Iris pigment epithelial cell (primary cell): ENCODE measurements at regions not wholly inside any gene's neighbourhood (a gene's known extent, or its start where the extent isn't known, plus 50 kb on each side); places are given as distances from the start of the nearest gene placed in this dataset.

Source experiments
- DNase-seq: peaks from one replicate; pipeline ENCODE4 v3.0.0-alpha.2; 2011; ENCODE audit warnings: low read depth

DNA sequence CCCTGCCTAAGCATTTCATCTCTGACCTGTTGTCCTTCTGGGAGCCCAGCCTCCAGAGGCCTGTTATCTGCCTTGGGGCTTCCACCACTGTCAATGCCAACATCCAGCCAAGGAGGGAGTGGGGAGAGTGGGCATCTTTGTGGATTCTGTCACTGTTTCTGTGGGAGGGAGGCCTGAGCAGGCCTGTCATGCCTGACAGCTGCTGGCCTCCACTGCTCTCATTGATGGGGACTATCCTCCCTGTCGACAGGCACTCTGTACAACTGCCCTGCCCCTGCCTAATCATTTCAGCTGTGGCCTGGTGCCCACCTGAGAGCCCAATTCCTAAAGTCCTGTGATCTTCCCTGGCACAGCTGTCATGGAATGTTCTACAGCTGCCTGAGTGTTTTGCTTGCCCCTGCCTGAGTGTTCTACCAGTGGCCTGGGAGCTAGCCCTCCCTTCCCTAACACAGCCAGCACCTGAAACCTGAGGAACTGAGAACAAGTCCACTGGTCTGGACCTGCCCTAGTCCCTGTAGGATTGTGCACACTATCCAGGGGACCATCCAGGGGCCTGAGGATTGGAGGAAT is 145.3 kb downstream of the FAM83B start:
- no peak for DNase-seq

DNA sequence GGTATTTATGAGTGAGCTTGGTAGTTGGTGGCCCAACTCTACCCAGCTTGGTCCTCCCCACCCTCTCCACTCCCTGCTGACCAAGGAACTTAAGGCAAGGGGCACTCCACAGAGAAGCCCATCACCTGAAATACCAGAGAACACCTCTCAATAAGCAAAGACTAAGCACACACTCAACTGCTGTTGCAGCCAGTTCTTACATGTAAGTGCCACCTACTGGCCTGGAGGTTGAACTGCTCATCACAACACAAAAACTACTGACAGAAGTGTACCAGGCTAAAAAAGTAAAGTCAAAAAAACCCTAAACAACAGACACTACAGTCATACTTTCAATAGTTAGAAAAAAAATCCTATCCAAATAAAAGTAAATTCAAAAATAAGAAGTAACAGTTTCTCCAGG is 146.2 kb downstream of the FAM83B start:
- DNase-seq: peak; percentile 29

DNA sequence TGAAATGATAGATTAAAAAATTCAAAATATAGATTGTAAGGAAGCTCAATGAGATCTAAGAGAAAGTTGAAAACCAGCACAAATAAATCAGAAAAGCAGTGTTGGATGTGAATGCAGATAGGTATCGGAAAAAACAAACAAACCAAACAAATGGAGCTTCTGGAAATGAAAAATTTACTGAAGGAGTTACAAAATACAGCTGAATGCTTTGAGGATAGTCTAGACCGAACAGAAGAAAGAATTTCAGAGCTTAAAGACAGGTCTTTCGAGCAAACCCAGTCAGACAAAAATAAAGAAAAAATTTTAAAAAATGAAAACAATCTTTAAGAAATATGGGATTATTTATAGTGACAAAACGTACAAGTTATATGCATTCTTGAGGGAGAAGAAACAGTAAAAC is 146.7 kb downstream of the FAM83B start:
- DNase-seq: no peak

DNA sequence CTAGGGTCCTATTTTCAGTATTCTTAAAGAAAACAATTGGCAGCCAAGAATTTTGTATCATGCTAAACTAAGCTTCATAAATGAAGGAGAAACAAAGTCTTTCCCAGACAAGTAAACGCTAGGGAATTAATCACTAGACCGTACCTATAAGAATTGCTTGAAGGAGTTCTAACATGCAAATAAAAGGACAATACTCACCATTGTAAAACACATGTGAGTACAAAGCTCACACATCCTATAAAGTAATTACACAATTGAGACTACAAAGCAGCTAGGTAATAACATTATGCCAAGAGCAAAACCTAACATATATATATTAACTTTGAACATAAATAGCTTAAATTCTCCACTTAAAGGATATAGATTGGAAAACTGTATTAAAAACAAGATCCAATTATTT is 147.4 kb downstream of the FAM83B start:
- DNase-seq: no peak

DNA sequence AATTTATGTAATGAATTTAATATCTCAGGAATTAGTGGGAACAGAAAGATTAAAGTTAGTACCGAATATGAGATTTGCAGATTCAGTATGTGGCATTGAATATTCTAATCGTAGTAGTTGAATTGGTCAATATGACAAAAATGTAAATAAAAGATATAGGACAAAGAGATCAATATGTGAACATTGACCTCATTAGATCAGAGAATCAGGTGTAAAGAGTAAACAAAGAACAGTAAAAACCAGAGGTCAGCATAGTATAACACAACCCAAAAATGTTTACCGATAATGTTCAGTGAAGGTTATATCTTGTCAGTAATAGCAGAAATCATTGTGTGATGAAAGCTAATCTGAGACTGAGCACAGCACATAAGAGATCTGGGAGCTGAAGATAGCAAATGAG is 152.0 kb downstream of the FAM83B start:
- DNase-seq: no peak

DNA sequence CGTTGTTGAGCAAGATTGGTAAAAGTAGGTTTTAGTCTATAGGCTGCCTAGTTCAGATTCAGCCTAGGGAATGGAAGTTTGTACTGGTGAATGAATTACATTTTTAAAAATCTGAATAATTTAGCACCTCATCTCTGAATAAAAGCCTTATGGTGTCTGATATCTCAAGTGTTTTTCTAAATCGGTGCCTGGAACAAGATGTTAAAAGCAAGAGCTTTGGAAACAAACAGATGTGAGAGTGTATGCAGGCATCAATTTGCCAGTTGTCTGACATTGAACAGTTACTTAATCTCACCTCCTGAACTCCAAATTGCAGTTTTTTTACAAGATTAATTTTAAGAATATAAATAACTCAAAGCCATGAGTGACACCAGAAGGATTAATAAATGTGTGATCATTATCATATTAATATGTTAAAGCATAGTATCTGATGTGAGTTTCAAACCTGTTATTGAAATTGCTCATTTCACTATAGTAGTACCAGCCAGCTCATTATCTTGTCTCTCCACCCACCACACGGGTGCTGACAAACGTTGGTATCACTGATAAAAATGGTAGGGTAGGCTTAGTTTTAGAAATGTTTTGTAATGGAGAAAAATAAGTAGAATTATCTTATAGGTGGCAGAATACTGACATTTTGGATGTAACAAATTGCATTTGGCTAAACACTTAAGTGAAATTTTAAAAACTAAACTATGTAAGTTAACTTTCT is 157.3 kb downstream of the FAM83B start:
- DNase-seq: no peak

DNA sequence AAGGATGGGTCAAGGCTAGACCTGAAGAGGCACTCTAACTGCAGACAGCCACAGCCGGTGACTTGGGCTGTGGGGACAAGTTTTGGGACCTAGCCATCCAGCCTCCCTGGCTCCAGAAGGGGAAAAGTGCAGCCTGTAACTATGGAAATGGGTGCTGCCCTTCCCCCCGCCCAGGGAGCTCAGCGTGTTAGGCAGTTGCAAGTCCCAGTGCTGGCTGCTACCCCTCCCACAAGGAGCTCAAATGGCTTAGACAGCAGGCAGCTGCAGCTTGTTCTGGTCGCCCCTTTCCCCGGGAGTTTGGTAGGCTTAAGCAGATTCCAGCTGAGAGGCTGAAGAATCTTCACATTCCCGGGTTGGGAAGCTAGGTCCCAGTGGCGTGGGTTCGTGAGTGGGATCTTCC is 162.6 kb downstream of the FAM83B start:
- DNase-seq: no peak

DNA sequence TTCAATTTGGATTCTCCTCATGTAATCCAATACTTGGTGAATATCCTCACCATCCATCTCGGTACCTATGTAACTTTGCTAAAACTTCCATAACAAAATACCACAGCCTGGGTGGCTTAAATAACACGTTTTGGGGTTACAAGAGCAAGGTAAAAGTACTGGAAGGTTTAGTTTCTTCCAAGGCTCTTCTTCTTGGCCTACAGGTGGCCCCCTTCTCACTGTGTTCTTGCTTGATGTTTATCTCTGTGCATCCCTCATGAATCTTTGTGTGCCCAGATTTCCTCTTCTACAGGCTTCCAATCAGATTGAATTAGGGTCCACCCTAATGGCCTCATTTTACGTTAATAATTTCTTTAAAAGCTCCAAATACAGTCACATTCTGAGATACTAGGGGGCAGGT is 163.3 kb upstream of the HCRTR2 start:
- DNase-seq: no peak

DNA sequence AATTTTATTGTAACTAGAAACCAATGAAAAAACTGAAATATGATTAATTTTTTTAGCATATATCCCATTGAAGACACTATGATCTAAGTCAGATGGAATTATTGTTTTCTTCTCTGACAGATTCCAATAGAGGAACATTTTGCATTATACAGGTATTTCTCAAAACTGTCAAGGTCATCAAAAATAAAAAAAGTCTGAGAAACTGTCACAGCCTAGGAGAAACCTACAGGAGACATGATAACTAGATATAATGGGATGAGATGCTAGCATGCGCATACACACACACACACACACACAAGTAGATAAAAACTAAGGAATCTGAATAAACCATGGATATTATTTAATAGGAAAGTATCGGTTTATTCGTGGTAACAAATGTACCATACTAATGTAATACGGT is 161.9 kb upstream of the HCRTR2 start:
- DNase-seq: no peak

DNA sequence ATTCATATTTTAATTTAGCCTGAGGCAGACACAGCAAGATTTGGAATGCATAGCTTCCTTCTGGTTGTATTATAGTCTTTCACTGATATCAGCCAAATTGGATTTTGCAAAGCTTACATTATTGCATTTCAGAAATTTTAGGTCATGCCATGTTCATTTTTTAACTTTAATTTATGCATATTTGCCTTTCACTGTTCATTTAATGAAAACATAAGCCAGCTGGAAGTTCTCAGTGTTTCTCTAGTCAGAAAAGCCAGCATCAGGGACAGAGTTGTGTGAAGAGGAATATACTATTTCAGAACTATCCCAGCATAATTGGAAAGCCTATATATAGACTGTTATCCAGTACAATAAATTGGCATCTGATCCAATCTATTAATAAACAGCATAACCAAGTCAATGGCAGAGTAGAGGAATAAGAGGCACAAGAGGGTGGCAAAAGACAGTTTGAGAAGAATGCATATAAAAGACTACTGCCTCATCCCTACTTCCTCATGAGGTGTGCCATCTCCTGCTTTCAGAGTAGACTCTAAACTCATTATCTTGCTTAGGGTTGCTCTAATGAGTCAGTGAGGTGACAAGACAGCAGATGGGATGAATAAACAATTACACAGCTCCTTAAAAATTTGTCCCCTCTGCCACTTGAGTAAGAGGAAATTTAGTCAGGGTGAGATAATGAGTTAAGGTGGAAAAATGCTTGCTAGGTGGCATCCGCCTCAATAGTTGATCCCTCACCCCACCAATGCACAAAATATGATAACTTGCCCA is 159.8 kb upstream of the HCRTR2 start:
- no peak for DNase-seq

DNA sequence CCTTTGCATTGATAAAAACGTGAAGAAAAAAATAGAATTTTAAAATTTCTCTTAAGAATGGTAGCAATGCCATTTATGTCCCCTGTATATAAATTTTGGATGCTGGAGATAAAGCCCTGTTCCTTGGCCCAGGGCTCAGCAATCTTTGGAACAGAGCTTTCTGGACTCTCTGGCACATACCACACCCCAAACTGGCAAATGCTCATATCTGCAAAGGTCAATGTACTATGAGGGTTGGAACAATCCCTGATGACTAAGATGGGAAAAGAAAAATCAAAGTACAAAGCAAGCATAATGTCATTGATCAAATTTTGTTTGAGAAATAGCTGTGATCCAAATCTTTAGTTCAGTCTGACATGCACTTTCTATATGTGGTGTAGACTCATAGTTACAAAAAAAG is 158.1 kb upstream of the HCRTR2 start:
- DNase-seq: no peak

DNA sequence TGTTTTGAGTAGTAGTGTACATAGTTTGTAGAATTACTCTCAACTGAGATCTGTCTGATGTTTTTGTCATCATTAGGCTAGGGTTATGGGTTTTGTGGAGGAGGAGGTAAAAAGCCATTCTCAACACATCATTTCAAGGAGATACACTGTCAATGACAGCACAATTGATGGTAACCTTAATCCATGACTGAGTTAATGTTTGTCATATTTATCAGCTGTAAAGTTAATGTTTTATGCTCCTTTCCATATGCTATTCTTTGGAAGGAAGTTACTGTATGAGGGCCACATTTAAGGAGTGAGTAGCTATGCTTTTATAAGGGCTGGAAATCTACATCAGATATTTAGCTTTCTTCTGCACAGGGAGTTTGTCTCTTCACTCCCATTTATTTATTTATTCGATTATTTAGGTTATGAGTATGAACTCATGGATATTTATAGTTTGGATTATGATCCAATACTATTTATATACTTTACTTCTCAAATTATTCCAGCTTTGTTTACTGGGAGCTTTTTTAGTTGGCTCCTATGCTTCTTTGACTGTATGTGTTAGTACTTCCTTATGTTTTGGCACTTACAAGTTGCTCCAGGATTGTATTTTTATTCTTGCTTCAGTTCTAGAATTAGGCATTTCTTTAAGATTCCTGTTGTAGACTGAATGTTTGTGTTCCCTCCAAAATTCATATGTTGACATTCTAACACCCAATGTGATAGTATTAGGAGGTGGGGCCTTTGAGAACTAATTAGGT is 156.6 kb upstream of the HCRTR2 start:
- DNase-seq: no peak

DNA sequence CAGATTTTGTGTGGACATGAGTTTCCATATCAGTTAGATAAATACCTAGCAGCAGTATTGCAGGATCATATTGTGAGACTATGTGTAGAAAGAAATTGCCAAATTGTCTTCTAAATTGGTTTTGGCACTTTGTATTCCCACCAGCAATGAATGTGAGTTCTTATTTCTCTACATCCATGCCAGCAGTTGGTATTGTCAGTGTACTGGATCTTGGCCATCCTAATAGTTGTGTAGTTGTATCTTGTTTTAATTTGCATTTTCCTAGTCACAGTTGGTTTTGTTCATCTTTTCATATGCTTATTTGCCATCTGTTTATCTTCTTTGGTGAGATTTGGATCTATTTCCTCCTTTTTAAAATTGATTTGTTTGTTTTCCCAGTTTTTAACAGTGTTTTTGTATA is 154.7 kb upstream of the HCRTR2 start:
- no peak for DNase-seq

DNA sequence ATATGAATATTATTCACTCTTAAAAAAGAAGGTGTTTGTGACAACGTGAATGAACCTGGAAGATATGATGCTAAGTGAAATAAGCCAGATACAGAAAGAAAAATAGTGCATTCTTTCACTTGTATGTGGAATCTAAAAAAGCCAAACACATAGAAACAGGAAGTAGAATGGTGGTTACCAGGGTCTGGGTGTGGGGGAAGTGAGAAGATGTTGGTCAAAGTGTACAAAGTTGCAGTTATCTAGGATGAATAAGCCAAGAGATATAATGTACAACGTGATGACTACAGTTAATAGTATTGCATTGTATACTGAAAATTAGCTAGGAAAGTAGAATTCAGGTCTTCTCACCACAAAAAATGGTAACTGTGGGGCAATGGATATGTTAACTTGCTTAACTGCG is 151.1 kb upstream of the HCRTR2 start:
- DNase-seq: no peak

DNA sequence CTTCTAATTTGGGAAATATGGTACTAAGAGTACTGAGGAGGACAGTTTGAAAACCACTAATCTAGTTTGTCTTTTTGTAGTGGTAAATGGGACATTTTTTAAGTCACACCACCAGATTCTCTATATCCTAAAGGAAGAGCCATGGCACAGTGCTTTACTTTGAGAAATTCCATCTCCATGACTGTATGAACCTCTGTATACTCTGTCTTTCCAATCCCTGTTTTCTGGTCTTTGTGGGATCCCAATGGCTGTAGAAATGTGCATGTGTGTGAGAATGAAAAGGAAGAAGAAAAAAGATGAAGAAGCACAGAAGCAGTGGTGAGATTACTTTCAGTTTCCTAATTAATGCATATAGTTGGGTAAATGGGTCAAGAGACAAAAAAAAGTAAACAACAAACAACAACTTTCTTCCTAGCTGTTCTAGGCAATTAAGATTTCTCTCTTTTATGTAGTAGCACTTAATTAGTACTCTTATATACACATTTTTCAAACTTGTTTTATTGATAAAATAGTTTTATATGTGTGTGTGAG is 141.2 kb upstream of the HCRTR2 start:
- DNase-seq: no peak

DNA sequence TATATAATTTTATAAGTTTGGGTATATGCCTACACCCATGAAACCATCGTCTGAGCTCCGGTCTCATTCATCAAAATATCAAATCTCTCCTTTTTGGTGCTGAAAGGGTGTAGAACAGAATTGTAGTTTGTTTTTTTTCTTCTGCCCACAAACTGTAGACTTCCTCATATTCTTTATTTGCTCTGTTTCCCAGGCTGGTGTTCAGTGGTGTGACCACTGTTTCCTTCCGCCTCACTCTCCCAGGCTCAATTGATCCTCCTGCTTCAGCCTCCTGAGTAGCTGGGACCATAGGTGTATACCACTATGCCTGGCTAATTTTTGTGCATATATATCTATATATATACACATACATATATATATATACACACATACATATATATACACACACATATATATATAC is 139.6 kb upstream of the HCRTR2 start:
- DNase-seq: no peak

DNA sequence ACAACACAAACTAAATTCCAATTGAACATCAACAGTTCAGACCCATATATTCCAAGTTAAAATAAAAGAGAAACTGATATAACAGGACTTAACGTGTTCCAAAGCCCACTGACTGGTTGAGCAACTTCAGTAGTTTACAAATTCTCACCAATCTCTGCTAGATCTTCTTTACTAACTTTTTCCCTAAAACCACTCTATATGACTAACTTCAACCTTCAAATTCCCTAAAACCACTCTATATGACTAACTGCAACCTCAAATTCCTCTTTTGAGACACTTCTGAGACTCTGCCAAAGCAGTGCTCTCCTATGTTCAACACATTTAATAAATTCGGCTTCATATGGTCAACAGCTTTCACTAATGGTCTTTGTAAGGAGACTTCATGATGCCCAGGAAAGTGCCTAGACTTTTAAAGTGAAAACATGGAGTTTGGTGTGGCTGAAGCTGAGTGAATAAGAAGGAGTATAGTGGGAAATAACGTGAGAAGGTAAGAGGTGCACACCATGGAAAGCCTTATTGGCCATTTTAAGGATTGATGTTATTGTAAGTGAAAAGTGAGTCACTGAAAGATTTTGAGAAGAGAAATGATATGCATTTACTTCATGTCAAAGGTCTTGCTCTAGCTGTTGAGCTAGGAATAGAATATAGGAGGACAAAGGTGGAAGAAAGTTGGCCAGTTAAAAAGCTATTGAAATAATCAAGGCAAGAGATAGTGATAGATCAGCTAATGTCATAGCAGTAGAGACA is 134.0 kb upstream of the HCRTR2 start:
- peak; percentile 68 for DNase-seq

DNA sequence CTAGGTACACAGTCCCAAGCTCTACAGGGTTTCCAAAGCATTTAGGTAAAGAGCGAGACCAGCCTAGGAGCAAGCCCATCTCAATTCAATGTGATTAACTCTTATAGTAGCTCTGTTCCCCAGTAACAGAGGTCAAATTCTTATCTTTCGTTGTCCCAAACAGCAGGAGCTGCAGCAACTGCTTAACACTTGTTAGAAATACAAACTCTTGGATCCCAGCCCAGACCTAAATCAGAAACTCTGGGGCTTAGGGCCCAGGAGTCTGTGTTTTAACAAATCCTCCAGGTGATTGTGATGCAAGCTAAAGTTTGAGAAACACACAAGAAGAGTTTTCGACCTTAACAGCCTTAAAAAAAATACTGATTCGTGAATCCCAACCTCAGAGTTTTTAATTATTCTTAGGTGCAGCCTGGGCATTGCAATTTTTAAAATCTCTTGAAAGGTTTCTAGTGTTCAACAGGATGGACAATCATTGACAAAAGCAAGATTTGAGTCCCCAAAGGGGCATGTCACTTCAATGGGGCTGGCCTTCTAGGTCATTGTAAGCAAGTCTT is 127.4 kb upstream of the HCRTR2 start:
- peak; percentile 3 for DNase-seq

DNA sequence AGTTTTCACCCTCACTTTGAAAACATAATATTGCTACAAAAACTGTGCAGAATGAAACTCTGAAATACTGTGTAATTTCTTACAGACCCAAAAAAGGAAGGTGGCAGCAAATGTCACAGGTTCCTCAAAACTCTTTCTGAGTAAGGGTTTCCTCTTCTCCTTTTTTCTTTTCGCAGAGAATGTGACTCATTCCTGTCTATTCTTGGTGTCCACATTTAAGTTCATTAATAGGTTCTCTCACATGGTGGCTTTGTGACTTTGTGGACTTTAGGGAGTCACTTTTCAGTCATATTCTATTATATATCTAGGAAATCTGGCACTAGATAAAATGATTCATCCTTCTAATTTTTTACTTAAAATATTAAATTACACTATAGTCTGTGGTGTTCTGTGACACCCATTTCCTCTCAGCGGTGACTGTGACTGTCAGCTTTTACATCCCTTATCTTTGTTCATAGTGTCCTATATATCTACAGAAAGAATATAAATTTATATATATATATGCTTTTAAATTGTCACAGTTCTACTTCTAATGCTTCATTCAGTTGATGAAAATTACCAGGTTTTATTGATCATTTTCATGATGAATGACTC is 126.8 kb upstream of the HCRTR2 start:
- DNase-seq: no peak

DNA sequence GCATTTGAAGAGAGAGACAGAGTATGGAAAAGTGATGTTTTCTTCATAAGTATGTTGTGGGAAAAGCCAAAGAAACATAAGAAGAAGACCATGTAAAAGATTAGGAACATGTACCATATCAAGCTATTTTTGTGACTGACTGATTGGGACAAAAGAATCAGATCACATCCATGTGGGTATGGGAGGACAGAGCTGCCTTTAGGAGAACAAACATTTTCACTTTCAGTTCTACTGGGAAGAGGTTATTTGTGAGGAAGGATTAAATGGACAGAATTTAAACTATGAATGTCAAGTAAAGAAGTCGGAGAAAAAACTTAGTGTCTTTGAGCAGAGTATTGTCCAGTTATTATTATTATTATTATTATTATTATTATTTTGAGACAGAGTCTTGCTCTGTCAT is 124.4 kb upstream of the HCRTR2 start:
- DNase-seq: no peak

DNA sequence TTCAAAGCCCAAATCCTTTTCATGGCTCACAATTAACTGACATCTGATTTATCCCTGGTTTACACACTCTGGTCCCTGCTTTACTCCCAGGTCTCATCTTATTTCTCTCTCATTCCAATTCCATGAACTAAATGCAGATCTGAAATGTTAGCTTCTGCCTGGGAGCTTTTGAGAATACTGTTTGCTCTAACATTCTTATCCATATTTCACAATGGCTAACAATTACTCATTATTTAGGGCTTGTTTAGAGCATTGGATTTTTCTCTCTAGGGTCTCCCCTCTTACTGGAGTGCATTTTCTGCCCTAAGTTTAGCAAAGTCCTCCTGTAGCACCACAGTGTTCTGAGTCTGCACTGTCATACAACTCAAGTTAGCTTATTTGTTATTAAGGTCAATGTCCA is 121.5 kb upstream of the HCRTR2 start:
- no peak for DNase-seq
